Activated CD4-positive, CD25-positive, alpha-beta regulatory T cell treated with anti-CD3 and anti-CD28 coated beads, Interleukin-2, amount 50 U/mL, for 24 hours (primary cell): ENCODE measurements at regions not wholly inside any gene's neighbourhood (a gene's known extent, or its start where the extent isn't known, plus 50 kb on each side); places are given as distances from the start of the nearest gene placed in this dataset.
"Not testable (repeated sequence)": the region's sequence is repeated elsewhere in the genome, so short reads cannot be mapped to it uniquely, and the experiment has no call there.

Experiments used
- ATAC-seq, 2 donors: fragments of 150-1000 bp; cut with Tn5 transposase; one replicate each; pipeline ENCODE4 v1.10.0; 2021; ENCODE audit warnings: mild to moderate bottlenecking in 1 of 2, moderate library complexity in 1 of 2

DNA sequence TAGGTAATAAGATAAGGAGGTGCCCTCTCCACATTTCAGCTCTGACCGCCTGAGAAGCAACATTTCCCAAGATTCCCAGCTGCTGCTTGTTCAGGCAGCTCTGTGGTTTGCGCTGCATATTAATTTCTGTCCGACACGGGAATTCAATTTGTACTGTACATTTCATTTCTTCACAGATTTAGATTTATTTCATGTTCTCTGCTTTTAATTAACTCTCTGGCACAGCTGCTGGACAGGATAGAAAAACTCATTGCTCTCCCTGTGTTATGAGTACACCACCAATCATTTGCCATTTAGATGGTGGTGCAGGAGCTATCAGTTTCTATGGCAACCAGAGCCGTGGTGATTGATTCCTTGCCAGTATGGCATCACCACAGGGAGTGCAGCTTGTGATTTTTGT, 558.5 kb downstream of the DMRTA1 start:
- no peak for ATAC-seq

DNA sequence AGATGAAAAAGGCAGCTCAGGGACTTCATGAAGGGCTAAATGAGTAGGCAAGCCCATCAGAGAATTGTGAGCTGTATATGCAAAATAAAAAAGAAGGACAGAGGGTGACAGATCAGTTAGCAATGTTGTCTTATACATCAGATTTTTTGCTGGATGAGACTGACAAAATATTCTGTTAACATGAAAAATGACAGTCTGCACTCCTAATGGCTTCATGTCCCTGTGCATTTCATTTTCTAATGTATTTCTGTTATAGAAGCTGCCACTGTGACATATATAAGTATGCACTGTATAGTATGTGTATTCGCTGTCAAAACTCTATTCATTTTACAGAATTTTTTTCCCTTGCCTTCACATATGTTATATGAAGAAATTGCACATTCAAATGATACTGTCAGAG, 559.5 kb downstream of the DMRTA1 start:
- no peak for ATAC-seq

DNA sequence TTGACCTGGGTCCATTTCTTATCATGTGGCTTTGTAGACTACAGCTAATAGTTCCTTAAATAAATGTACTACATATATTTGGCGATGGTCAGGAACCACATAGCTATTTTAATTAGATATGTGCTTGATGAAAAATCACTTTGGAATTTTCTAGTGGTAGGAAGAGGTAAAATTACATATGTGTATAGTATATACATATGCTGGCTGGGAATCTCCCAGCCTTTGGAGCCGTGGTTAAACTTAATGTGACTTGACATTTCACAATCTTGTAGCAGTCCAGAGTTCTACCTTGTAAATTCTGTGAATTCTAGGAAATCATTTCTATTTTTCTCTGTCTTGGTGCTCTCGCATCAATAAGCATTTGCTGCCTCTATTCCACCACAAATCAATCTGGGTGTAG, 565.0 kb downstream of the DMRTA1 start:
- ATAC-seq: no peak

DNA sequence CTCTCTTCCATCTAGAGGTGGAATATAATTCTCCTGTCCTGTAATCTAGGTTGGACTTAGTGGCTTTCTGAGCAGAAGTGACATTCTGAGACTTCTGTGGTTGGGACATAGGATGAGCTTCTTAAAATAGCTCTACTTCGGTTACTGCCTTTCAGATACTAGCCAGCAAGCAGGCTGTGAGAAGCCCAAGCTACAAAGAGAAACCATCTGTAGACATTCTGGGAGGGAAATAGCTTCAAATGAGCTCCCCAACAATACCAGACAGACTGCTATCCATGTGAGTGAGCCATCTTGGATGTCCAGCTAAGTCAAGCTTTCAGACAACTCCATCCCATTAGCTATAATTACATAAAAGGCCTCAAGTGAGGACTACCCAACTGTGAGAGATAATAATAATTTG, 568.9 kb downstream of the DMRTA1 start:
- ATAC-seq: no peak

DNA sequence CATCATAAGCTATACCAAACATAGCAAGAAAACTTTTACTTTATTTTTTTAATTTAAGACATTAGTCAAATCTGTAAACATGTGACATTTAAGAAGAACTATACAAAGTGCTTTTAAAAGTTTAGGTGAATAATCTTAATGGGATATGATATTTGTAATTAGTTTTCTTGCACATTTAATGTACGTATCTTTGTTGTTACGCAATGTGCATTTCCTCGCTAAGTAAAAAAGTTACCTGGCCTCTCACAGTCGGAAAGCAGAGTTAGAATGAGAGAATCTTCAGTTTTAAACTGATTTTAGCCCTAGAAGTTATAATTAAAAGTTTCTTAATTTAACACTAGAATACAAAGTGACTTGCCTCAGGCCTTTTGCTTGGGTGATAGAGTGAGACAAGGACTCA, 589.8 kb downstream of the DMRTA1 start:
- no peak for ATAC-seq

DNA sequence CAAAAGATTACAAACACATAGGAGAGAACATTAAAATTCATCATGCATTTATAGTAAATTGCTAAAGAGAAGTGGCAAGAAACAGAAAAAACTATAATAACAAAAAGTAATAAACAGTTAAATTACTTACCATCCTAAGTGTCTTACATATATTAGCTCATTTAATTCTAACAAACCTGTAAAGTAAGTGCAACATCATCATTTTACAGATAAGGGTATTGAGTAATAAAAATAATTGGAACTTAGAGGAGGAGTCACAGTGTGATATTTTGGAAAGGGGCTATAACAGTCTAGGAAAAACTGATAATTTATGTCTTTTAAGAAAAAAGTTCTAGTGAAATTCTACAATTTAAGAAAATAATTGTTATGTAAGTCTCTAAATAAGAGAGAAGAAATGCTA, 592.8 kb downstream of the DMRTA1 start:
- ATAC-seq: no peak

DNA sequence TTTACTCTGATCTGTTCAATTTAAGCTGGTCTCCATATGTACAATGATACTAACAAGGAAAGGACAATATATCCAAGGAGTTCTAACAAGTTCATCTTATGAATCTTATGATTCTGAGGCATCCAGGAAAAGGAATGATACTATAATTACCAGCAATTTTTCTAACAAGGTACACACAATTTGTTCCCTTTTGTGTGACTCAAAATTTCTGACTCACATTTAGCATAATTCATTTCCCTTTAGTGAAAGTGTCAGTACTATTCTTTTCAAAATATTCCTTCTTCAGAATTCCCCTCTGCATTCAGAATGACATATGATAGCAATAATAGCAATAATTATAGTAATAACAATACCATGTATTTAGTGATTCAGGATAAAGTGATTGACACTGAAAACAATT, 594.8 kb downstream of the DMRTA1 start:
- ATAC-seq: no peak

DNA sequence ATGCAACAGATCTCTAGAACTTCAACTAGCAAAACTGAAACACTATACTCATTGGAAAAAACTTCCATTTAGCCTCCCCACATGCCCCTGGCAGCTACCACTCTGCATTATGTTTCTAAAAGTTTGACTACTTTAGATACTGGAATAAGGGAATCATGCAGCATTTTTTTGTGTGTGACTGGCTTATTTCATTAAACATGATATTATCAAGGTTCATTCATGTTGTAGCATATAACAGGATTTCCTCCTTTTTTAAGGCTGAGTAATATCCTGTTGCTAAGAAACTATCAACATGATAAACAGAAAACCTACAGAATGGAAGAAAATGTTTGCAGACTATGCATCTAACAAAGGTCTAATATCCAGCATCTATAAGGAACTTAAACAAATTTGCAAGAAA, 597.9 kb downstream of the DMRTA1 start:
- no peak for ATAC-seq

DNA sequence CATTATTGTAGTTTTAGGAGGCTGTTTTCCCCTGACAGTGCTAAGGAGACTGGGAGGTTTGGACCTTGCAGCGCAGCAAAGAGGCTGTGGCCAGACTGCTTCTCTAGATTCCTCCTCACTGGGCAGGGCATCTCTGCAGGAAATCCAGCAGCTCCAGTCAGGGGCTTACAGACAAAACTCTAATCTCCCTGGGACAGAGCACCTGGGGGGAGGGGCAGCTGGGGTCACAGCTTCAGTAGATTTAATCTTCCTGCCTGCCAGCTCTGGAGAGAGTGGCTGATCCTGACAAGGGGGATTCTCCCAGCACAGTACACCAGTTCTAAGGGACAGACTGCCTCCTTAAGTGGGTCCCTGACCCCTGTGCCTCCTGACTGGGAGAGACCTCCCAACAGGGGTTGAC, 599.4 kb downstream of the DMRTA1 start:
- not testable (repeated sequence) for ATAC-seq

DNA sequence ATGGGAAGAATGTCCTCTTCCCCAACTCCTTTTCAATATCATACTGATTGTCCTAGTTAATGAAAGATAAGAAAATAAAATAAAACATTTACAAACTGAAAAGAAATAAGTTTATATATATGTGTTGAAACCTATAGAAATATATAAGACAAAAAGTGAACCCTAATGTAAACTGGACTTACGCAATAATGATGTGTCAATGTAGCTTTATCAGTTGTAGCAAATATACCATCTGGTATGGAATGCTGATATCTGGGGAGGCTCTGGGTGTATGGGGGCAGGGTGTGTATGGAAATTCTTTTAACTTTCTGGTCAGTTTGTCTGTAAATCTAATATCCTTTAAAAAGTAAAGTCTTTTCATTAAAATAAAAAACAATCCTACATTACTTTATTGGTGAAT, 603.9 kb downstream of the DMRTA1 start:
- no peak for ATAC-seq

DNA sequence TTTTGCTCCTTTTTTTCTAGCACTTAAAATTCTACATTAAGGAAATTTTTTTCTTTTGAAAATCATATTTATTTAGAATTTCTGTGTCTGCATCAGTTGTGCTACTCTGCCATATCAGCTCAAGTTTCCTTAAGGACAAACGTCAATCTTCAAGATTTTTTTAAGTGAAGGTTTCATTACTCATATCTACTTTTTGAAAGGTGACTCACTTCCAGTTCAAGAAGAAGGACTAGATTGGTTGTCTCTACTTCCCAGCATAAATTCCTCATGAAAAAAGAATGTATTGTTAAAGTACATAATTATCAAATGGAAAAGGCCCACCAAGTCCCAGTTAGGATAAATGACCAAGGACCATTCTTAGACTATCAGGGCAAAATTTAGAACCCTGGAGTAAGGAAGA, 626.5 kb downstream of the DMRTA1 start:
- no peak for ATAC-seq

DNA sequence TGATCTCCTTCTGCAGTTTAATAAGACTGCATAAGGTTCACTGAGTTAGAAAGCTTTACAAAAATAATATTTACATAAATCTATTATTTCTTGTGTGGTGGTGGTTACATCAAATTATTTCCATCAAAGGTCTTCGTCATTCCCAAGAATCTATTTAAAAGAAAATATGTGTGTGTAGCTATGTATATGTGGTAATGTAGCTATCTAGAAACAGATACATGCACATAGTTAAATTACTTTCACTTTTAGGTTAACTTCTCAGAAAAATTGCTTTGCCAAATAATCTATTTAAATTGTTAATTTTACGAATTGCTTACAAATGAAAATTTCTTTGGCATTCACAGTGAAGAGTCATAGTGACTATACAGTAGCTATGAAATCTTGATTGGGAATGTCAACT, 633.2 kb downstream of the DMRTA1 start:
- no peak for ATAC-seq

DNA sequence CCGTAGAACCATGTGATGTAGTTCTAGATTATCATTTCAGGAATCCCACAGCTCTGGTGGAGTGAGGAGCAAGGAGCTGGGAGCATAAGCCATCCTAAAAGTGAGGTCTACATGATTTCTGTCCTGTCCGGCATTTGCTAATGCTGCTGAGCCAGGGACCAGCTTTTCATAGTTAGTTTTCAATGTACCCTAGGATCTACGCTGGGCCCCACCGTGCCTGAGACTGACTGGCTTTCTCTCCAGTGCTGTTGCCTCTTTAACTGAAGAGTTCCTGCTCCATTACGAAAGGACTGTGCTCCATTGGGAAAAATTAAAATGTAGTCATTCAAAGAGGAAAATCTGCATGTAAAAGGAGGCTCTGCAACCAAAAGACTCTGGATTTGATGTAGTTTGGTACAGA, 634.8 kb downstream of the DMRTA1 start:
- ATAC-seq: no peak

DNA sequence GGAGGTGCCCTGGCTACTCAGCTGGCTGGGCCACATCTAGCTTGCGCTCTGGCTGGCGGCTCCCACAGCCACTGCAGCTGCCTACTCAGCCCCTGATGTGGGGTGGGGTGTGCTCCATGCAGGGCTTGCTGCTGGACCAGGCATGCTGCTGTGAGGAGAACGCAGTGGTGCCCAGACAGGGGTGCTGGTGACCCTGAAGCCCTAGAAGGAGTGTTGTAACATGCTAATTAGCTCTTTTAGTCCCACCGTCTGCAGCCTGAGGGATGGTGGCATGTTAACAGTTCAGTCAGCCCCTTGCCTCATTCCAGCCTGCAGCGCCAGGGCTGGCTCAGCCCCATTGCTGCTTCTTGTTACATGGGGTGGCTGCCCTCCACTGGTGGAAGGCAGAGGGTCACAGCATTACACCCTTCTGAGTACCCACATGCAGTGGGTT, 642.3 kb downstream of the DMRTA1 start:
- no peak for ATAC-seq

DNA sequence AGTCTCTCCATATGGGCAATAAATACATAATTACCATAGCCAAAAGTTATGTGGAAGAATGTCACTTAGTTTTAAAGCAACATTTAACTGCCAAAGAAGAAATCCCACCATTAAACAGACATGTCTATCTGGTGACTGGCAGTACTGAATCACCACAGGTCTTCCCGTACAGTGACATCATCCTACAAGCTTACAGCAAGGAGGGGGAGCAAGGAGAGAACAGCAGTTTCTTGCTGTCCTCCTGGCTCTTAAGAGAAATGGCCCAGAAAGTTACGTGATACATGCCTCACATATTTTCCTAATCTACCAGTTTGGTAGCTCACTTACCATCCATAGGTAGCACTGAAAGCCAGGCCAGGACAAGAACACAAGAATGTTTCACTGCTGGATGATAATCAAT, 671.0 kb downstream of the DMRTA1 start:
- no peak for ATAC-seq

DNA sequence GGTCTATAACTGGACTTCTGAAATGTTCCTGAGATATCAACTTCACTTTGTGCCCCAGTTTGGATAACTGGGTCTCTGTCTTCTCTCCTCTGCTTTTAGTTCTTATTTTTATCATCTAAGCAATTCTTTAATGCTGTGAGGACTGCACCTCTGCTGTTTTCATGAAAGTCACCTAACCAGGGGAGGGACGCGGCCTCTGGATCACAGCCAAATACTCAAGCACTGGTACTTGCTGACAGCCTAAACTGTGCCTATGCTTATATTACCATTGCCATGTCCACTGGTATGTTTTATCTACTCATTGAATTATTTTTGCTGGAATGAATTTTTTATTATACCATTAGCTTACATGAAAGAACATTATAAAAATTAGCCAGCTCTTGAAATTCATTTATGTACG, 674.0 kb downstream of the DMRTA1 start:
- ATAC-seq: no peak

DNA sequence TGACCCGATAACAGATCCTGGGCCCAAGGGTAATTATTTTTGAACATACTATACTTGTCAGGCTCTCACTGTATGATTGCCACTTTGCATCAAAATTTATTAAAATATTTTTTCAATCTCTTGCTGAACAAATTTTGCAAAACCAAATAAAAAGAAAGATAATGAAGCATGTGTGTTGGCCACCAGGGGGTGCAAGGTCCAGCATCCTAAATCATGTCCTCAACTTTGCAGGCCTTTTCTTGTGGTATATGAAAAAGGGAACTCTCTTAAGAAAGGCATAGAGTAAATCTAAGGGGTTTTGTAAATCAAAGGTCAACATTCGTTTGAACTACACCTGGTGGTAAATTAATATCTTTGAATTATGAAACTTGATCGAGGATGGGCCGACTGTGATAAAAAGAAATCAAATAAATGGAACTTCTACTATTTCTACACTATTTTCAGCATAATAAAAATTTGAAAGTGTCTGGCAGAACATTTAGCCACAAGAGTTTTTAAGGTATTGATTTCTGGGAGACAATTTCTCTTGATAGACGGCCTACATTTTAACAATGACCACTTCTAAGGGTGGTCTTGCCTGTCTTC, 676.5 kb downstream of the DMRTA1 start:
- ATAC-seq: no peak

DNA sequence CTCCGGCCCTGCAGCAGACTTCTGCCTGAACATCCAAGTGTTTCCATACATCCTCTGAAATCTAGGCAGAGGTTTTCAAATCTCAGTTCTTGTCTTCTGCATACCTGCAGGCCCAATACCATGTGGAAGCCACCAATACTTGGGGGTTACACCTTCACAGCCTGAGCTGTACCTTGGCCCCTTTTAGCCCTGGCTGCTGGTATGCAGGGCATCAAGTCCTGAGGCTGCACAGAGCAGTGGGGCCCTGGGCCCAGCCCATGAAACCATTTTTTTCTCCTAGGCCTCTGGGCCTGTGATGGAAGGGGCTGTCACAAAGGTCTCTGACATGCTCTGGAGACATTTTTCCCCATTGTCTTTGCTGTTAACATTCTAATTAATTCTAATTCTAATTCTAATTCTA, 680.6 kb downstream of the ELAVL2 start:
- ATAC-seq: no peak

DNA sequence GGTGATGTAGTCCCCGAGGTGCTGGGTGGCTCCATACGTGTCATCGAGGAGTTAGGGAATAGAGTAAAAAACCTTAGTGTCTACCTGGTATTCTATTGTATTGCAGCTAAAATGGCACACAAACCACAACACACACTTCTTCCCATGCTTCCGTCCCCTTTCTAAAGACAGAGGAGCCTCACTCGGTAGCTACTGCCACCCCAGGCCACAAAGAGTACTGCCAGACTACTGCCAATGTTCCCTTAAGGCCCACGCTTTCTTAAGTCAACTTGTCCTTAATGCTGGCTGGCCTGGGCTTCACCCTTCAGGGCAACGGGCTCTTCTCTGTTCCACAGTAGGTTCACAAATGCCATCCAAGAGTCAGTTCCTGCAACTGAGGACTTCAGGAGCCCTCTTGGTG, 673.0 kb downstream of the ELAVL2 start:
- ATAC-seq: no peak

DNA sequence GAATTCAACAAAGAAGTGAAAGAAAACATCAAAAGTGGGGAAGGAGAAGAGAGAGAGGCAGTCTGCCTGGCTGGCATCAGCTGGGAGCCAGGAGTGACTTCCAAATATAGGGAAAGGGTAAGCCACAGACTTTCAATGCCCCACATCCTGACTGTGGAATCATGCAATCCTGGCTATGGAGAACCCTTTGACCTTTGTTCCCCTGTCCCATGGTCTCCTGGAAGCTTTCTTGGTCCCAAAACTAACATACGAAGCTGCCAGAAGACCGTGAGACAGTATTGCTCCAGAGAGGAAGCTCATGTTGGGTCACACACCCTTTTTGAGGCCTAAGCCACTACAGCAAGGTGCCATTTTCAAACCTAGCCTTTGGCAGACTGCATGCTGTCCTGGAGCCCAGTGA, 665.5 kb downstream of the ELAVL2 start:
- no peak for ATAC-seq

DNA sequence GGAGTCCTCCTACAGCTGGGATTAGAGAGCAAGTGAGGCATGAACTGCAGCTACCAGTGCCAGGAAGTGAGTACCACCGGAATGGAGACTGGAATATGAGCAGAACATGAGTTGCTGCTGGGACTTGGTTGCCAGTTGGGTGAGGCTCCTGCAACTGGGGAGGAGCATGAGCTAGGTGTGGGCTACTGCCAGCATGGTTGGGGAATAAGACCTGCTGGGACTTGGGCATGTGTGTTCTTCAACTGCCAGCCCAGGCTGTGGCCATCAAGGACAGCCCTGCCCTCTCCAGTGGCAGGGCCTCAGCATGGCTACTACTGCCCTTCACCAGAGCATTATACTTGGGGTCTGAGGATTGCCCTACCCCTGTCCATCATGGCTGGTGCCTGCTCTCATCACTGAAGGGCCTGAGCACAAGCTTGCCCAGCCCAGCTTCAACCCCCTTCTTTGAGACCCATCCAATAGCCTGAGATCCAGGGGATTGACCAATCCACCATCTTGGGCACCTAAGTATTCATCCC, 665.0 kb downstream of the ELAVL2 start:
- ATAC-seq: no peak

DNA sequence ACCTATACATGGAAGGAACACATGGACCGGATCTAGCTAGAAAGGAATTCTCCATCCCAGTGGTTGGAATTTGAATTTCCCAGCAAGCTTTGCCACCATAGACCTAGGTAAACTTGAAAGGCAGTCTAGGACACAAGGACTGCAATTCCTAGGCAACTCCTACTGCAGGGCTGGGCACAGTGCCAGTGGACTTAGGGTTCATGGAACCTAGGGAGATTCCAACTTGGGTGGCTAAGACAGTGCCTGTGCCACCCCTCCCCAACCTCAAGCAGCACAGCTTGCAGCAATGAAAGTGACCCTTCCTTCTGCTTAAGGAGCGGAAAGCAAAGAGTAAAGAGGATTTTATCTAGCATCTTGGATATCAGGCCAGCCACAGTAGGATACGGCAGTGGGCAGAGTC, 663.3 kb downstream of the ELAVL2 start:
- ATAC-seq: no peak

DNA sequence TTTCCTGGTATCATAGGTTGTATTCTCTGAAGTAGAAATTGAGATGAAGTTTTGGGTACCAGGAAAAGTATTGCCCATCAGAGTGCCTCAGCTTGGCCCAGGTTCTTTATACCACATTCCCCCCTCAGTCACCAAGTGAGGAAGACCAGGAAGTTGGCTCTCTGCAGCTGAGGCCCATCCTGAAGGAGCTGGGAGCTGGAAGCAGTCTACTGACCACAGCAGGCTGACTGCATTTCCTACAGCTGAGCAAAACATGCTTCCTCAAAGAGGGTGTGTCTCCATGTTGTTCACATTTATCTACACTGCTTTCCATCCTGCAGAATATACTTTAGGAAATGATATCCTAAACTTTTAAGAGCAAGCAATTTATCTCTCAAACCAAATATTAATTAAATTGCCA, 654.6 kb downstream of the ELAVL2 start:
- no peak for ATAC-seq

DNA sequence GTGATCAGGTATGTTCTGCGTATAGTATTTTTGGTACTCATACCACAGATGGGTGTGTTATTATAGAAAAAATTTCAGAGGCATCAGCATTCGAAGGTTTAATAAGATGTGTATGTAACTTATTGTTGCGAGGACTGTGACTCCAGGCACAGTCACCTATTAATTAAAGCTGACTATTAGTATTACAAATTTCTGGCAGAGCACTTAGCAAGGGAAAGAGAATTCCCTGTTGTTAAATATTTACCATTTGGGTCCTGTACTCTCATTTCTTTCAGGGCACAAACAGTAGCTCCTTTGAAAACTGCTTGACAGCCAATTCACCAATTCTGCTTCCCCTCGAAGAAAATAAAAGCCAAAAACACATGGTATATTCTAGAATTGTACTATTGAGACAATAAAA, 653.8 kb downstream of the ELAVL2 start:
- ATAC-seq: no peak

DNA sequence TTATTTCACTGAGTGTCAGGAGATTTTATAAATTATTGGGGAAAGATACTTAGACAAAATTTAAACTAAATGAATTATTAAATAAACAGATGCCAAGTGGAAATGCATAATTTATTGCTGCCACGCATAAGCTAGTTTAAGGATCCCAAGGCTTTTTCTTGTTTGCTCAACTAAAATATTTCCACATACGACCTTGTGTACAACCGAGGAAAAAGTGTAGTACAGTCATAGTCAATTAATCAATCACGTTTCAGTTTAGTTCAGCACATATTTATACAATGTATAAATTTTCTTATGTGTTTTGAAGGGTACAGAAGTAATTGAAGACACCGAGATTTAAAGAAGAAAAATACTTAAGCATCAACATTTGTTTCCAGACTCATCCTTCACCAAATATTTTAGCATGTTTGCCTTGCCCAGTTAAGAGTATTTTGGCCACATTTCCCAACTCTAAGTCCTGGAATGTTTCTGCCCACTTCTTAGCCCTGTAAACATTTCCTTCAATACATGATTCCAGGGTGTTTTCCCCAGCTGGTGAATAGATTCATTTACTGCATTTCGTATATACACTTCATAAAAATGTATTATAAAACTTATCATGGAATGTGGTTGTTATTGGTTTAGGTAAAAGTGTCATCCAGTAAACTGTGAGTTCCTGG, 652.9 kb downstream of the ELAVL2 start:
- no peak for ATAC-seq
